ENCODE measurements at regions not wholly inside any gene's neighbourhood (a gene's known extent, or its start where the extent isn't known, plus 50 kb on each side); places are given as distances from the start of the nearest gene placed in this dataset.
A peak's percentile ranks its signal among the peaks of the same experiment; 100 is the strongest.

DNA sequence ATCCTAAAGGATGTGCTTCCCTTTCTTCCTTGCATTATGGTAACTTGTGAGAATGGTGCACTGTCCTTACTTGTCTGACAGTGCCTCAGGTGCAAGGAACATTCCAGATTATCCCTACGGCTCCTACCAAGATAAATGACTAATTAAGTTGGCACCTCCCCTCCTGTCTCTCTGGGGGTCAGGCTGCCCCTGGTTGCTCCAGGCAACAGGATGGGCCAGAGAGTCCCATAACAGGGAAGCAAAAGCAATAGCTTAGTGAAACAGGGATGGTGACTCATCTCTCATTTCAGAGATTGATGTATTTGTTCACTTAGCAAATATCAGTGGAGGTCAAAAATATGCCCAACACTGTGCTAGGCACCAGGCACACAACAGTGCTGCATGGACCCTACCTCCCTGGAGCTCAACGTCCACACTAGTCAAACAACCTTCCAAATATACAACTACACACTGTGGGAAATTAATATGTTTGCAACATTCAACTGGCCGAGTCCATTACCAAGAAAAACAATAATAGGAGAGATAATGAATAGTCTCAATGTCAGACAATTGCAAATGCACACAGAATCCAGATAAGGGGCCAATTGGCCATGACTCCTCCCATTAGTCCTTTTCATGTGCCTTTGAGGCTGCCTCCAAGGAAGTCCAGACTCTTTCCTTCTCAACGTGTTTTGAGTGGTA is 249.0 kb downstream of the TLE3 start:
- no peak for DNase-seq (ENCODE audit: low read depth)

- no peak for DNase-seq (ENCODE audit: low read depth)
Observed at GRCh38 chr15:69849232-69849610, 248.5 kb downstream of the TLE3 start.

DNA sequence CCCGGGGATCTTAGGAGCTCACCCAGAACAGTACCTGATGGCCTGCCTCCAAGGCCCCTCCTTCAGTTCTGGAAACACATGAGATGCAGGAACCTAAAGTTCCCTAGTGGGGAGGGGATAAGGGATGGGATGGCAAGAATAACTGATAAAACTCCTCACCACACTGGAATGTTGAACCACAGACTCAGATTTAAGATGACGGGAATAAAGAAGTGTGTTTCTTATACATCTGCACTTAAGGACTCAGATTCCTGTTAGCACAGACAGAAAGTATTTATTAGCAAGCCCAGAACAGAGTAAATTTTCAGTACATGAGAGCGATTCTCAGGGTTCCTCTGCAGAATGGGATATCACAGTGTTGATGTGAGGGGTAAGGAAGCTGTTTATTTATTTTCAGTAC is 245.2 kb downstream of the TLE3 start:
- peak; percentile 70 for DNase-seq (ENCODE audit: low read depth)

- DNase-seq (ENCODE audit: low read depth), result no peak
Observed at GRCh38 chr15:69852916-69853315, 244.8 kb downstream of the TLE3 start.

- peak; percentile 91 for DNase-seq (ENCODE audit: low read depth)
Observed at GRCh38 chr15:69853544-69853951, 244.2 kb downstream of the TLE3 start.

- no peak for DNase-seq (ENCODE audit: low read depth)
Observed at GRCh38 chr15:69854001-69854400, 243.7 kb downstream of the TLE3 start.

GRCh38 chr15:69854521-69855181 is 243.1 kb downstream of the TLE3 start:
- peak; percentile 57 for DNase-seq (ENCODE audit: low read depth)

- DNase-seq (ENCODE audit: low read depth), result no peak
Observed at GRCh38 chr15:69855258-69856000, 242.3 kb downstream of the TLE3 start.

DNA sequence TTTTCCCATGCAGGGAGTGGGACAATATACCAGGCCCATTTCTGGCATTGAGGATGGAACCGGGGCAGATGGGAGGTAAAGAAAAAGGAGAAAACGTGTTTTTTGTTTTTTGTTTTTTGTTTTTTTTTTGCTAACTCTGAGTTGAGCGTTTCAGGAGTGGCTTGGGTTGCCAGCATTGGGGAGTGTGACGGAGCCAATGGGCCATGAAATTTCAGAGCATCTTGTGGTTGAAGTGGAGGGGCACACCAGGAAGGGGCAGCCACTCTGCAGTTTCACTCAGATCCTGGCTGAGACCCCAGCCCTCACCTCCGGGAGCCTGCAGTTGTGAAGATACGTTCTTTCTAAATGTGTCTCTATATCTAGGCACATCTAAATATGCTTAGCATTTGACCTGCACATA is 240.5 kb downstream of the TLE3 start:
- DNase-seq (ENCODE audit: low read depth), result no peak

GRCh38 chr15:69857686-69858391 is 239.9 kb downstream of the TLE3 start:
- DNase-seq (ENCODE audit: low read depth), result no peak

- no peak for DNase-seq (ENCODE audit: low read depth)
Observed at GRCh38 chr15:69858456-69858855, 239.3 kb downstream of the TLE3 start.

GRCh38 chr15:69859866-69860265 is 237.9 kb downstream of the TLE3 start:
- no peak for DNase-seq (ENCODE audit: low read depth)

DNA sequence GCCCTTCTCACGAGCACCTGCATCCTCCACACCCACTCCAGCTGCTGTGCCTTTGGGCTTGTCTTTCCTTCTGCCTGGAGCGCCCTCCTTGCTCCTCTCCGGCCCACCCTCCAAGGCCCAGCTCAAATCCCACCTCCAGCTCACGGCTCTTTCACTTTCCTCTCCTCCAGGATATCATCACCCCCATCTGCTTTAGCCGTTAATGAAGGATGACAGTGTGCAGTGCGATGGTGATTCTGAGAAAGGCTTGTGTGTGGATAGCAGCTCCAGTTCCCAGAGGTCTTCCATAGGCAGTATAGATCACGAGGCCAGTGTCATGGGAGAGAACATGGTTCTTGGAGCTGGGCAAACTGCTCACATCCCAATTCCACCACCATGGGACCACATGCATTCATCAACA is 237.4 kb downstream of the TLE3 start:
- DNase-seq (ENCODE audit: low read depth), result no peak

DNA sequence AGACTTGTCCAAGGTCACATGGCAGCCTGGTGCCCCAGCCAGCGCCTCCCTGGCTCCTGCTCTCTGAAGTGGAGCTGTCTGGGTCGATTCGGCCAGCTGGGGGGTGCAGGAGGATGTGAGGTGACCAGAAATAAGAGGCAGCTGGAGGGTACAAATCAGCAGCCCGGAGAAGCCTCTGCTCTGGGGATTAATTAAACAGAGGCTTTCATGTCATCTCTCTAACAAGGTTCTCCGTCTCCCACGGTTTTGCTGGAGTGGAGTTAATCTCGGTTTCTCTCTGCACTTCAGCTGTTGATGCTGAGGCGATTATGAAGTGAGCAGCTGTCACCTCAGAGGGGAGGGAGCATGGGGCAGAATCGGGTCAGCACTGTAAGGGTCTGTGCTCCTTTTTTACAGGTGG is 236.8 kb downstream of the TLE3 start:
- no peak for DNase-seq (ENCODE audit: low read depth)

GRCh38 chr15:69861331-69862171 is 236.2 kb downstream of the TLE3 start:
- no peak for DNase-seq (ENCODE audit: low read depth)

GRCh38 chr15:69862540-69862939 is 235.2 kb downstream of the TLE3 start:
- no peak for DNase-seq (ENCODE audit: low read depth)

- DNase-seq (ENCODE audit: low read depth), result no peak
Observed at GRCh38 chr15:69863446-69863845, 234.3 kb downstream of the TLE3 start.

- DNase-seq (ENCODE audit: low read depth), result no peak
Observed at GRCh38 chr15:69865369-69865768, 232.3 kb downstream of the TLE3 start.

GRCh38 chr15:69868756-69869155 is 229.0 kb downstream of the TLE3 start:
- DNase-seq (ENCODE audit: low read depth), result no peak

DNA sequence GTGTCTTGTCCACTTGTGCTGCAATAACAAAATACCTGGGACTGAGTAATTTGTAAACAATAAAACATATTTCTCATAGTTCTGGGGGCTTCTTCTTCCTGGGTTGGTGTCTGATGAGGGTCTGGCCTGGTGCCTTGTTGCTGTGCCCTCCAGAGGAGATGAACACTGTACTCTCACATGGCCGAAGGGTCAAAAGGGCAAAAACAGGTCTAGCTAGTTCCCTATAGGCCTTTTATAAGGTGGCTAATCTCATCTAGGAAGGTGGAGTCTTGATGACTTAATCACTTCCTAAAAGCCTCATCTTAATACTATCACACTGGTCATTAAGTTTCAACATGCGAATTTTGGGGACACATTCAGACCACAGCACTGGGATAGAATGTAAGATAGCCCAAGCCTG is 228.4 kb downstream of the TLE3 start:
- DNase-seq (ENCODE audit: low read depth), result no peak

DNA sequence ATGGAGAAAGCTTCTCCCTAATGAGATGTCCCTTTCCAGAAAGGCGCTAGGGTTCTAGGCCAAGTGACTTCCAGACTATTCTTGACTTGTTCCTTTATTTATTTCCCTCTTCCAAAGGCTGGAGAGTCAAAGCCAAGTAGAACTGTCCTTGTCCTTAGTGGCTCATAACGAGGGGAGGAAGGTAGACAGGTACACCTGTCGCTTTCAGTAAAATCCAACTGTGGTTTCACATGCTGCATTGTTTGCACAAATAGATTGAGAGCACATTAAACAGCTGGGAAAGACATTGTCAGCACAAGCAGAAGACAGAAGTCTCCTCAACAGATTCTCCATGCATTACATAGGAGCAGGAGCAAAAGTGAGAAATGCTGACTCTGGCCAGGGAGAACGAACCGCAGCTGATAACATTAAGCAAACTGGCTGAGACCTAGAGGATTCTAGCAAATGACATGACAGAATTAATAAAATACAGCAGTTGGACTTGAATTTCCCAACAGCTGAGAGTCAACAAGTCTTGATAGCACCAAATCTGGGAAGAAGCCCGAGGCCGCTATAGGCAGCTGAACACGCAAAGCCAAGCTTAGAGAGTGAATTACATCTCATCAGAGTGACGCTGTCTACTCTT is 227.7 kb downstream of the TLE3 start:
- no peak for DNase-seq (ENCODE audit: low read depth)

Data from HS-27A (cell line).